GM19025 (cell line): ENCODE measurements at regions not wholly inside any gene's neighbourhood (a gene's known extent, or its start where the extent isn't known, plus 50 kb on each side); places are given as distances from the start of the nearest gene placed in this dataset.
A peak's percentile ranks its signal among the peaks of the same experiment; 100 is the strongest.

Experiments used
- ATAC-seq: cut with Tn5 transposase; IDR thresholded peaks from one replicate; pipeline ENCODE4 v1.9.1; 2021; ENCODE audit warnings: mild to moderate bottlenecking, low read depth, moderate library complexity; ENCODE audit not compliant: unreplicated experiment

DNA sequence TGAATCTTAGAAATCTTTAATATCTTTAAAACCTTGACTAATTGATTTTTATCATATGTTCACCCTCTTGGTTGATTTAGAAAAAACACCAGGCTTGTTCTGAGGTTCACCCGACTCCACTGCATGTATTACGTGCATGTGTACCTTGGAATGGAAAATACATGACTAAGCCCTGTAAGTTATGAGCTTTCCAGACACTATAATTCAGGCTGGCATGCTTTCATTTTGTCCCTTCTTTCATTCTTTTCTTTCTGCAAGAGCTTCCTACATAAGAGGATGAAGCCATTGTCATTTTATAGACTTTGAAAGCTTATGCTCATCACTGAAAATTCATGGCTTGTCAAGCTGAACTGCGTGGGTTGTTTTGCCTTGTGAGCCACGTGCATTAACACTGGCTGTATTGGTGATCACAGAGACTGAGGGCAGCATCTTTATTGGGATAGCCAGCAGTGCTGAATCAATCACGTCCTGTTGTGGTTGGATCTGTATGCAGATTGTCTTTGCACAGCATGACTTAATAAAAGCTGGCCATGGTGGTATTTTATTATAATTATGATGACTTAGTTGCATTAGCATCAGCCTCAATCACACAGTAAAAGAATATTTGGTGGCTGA, 141.9 kb downstream of the SLIT2 start:
- ATAC-seq = no peak

DNA sequence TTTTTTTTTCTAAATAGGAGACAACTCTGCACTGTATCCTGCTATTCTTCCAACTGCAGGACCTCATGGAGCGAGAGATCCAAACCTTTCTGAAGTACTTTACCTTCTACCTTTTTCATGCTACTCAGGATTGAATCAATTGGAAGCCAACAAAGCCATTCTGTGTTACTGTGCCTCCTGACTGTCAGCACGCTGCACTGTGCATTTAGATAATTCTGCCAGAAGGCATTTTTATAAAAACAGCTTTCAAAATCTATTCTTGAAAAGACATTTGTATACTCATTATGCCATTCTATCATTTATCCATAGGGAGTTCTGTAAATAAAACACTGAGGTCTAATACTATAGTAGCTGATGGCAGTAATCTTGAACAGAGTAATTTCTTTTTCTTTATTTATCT, 142.8 kb downstream of the SLIT2 start:
- ATAC-seq = no peak

DNA sequence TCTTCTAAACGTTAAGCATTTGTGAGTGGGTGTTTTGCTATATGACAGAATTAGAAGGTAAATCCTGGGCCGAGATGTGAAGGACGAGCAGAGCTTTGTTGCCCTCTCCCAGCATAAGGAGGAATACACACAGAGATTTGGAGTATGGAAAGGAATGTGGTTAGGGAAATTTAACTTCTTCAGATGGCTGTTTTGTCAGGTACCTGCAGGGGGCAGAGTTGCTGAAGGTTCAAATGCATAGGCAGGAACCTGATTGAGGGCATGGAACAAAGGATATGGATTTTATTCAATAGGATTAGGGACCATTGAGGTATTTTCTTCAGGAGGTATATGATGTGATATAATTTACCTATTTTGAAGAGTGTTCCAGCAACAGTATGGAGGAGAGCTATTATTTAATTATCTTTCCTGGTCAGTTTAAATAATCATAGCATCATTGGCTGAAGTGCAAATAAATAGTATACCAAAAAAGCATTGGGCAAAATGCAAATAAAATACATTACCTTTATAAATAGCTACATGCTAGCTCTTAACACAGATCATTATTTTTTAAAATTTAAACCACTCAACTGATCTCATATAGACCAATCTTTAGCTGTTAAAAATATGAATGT, 143.6 kb downstream of the SLIT2 start:
- no peak for ATAC-seq

DNA sequence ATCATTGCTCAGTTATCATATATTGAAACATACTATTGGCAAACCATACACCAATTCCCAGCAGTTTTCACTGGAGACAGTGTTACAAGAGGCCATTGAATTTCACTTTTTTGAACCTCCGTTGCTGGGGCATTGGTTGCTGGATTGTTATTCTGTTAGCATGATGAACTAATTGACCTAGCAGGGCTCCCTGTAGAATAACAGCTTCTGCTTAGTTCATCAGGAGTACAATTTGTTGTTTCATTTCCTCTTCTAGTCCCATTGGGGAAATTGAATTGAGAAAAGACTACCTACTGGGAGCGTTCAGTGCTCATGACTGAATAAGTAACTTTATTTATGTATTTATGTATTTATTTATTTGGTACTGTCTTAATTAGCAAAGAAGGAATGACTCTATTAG, 151.6 kb downstream of the SLIT2 start:
- no peak for ATAC-seq

DNA sequence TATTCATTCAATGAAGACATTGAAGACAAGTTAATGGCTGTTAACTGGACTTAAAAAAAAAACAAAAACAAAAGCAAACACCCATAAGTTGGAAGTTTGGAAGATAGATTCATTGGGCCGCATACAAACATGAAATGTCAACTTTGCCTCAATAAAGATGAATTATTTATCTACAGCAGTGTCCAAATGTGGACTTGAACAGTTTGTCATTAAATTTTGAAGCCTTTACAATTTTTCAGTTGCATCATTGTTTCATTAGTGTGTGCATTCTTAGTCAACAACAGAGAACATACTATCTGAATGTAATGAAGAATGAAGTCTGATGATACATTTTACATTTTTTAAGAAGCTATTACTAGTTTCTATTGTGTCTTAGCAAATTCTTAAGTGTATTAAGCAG, 152.1 kb downstream of the SLIT2 start:
- no peak for ATAC-seq

DNA sequence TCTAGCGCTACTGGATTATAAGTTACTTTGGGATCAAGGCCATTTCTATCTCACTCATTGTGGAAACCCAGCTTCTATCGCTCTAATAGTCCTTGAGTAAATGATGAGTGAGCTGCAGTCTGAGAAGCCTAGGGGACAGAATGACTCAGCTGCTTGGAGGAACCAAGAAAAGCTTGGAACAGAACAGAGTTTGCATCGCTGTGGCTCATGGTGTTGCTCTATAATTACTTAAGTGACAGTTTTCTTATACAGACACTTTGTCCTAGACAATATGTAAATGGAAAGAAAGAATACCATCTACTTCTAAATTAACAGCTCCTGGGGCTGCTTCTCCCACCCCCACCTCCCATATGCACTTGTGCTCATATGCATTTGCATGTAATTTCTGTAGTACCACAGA, 156.9 kb downstream of the SLIT2 start:
- no peak for ATAC-seq

DNA sequence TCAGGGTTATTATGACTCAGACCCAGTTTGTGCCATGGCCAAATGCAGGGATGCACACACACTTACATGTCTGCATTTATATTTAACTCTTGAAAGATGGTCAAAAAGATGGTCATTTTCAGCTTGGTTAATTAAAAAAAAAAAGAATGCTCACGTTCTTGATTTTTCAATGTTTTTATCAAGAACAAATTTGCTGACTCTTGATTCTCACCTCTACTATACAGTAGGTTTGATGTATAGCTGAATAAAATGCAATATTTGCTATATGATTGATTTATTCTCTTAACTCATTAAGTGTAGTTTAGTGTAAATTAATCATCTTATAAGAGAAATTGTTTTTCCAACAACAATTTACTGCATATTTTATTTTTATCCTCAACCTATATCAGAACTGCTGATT, 160.4 kb downstream of the SLIT2 start:
- no peak for ATAC-seq

DNA sequence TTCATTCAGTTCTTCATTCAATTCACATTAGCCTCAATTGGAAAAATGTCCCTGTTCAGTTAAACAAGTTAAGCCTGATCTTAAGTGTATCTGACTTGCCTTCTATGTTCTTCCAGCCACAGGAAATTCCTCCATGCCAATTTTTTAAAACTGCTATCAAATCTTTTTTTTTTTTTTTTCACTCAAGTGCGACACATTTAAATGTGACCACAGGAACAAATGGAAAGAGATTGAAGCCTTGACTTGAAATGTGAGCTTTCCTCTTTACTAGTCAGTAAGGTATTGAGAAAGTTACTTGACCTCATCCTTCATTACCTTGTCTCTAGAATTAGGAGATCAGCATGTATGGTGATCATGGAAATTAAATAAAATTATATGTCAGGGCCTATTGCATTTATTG, 165.1 kb downstream of the SLIT2 start:
- ATAC-seq = no peak

DNA sequence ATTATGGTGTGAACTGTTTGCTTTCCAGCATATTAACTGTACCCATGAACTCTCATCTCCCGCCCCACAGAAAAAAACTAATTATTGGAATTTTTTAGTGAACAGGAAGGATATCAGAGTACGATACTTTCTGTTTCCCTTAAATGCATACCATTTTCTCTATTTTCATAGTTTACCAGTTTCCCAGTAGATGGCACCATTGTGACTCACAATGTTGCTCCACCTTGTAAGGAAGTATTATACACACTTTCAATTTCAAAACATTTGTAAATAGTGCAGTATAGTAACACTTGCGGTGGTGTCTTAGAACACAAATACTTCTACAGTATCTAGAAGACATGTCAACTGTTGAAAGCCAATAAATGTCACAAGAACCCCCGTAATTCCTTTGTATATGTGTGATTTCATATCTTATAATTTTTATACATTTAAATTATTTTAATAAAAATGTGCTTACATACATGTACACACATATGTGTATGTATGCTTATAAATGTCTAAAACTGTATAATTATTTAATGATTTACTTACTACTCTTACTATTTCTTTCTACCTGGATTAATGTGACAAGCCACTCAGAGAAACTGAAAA, 167.3 kb downstream of the SLIT2 start:
- peak; percentile 94 for ATAC-seq

DNA sequence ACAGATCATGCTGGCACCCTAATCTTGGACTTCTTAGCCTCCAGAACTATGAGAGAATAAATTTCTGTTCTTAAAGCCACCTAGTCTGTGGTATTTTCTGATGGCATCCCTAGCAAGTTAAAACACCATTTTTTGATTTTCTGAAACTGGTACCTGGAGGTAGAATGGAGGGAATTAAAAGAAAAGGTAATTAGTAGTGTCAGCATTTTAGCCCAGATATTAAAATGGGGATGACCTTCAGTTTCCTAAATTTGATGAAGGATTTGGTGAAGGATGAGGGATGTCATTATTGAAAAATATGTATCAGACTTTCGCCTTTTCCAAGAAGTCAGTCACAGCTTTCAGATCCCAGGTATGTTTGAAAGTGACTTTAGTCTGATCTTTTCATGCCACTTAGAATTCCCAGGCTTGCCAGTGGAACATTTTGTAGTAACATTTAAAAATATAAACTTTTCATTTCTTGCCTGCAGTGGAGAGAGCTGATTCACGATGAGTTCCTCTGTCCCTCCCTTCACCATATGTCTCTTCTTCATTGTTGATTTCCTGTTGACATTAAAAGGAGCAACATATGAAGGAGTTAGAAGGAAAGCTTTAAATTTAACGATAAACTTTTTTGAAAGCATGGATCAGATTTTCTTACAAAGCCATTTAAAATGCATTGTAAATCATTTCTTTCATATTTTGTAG, 169.4 kb downstream of the SLIT2 start:
- ATAC-seq = no peak

DNA sequence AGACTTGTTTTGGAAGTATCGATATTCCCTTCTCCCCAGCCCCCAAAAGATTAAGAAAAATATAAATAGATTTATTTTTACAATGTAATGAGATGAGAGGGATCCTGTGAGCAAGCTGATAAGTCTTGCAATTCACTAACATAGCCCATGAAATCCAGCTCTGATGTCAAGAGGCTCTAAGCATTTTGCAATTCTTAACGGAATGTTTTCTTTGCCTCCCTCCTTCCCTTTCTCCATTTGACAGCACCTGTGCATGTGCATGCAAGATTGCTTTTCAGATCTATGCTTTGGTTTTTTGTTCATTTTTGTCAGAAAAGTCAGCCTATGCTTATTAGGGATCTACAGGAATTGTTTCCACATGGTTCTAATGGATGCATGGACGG, 169.9 kb downstream of the SLIT2 start:
- no peak for ATAC-seq

DNA sequence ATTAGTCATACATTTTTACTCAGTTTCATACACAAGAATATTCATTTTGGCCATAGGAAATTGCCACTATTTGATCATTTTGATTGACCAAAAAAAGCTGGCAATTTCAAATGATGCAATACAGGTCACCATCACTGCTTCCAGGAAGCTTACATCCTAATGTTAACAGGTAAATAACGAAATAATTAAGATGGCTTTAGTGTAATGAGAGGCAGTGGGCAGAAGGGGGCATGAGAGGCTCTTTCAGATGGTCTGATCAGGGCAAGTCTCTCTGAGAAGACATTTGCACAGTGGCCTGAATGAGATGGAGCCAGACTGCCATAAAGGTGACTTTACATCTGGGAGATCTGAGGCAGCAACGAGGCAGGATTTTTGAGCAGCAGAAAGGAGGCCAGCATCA, 170.7 kb downstream of the SLIT2 start:
- no peak for ATAC-seq

DNA sequence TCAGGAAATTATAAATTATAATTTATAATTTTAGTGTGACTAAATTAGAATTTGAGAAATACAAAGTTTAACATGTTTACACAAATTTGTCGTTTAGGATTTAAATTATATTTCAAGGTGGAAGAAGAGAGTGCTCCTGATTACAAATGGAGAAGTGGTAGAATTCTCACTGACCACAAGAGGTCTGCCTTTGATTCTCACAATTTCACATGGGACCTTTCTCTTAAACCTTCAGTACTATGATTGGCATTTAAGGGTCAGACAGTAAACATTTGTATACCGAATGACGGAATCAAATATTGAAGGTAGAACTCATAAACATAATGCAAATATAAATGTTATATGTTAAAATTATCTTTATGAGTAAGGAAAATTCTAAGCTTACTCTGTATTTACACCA, 171.7 kb downstream of the SLIT2 start:
- no peak for ATAC-seq

DNA sequence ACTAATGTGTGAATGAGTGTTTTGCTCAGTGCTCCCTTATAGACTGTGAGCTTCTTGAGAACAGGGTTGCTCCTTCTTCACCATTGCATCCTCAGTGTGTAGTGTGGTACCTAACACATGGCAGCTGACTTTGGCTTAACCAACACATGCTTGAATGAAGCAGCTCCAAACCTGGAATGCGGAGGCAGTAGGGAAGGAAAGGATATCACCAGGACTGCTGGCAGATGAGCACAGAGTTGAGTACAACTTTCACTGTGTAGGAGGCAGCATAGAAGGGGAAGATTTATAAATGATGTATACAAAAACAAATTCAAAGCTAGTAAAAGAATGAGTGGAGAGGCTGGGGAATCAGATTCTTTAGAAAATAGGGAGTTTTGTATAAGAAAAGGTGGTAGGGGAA, 174.3 kb downstream of the SLIT2 start:
- ATAC-seq = no peak

DNA sequence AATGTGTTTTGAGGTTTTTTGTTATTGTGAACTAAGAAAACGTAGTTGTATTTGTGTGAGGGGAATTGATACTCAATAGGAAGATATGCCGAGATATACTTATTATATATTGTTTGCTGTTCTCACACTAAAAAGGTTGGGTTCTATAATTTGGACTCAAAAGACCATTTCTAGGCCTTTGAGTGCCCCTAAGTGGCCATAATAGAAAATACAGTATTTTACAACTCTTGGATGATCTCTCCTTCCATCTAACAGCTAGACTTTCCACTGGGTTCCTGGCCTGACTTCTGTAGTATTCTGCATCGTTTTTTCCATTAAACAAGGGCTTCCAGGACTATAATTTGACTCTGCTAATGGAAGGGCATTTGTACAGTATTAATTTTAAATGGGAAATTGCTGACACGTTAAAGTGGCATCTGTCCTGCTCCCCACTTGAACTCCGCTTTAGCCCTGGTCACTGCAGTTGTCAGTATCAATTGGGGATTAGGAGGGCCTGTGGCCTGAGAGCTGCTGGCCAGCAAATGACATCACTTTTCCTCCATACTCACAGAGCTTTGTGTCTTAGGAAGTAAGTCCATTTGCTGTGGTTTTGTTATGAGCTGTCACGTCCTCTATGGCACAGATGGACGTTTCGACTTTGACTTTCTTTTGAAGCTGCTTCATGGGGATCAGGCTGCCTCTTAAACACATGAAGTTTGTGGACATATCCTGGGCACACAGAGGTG, 176.9 kb downstream of the SLIT2 start:
- ATAC-seq = no peak

DNA sequence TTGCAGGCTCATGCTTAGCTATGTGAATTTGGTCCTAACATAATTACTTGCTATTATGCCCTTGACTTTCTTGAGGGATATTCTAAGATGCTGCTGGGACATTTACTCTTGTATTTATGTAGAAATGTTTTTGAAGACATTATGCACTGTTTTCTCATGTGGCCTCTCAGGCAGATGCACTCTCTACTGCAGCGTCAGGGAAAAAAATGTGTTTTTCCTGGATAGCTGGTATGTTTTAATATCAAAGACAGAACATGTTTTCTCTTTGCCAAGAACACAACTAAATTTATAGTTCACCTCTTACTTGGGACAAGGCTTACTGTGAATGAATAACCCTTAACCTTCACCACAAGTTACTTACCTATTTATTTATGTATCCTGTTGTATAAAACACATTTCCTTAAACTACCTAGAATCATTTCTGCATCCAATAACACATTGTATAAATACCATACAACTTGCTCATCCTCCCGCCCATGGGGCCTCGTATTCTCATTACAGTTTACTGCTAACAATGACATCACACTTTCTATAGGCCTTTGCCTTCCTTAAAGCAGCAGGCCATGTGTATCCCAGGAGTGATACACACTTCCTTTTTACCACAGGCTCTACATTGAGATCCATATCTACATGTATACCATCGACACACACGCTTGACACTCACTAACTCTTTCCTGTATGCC, 178.7 kb downstream of the SLIT2 start:
- ATAC-seq = no peak

DNA sequence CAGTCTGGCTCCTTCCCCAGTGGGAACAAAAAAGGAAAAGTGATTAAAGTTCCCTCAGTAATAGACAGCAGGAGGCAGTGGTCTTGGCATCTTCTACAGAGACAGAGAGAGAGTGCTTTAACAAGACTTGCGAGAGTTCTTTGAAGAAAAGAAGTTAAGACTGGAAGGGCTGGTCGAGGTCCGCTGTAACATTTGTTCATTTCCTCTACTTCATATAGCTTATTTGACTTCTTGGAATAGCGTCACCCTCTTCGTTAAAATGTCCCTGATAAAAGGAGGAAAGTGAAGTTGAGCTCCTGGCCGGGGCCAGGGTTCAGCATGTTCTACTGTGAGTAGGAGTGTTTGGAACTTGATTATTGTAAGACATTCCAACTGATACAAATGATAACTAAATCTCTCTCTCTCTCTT, 179.8 kb downstream of the SLIT2 start:
- ATAC-seq = no peak

DNA sequence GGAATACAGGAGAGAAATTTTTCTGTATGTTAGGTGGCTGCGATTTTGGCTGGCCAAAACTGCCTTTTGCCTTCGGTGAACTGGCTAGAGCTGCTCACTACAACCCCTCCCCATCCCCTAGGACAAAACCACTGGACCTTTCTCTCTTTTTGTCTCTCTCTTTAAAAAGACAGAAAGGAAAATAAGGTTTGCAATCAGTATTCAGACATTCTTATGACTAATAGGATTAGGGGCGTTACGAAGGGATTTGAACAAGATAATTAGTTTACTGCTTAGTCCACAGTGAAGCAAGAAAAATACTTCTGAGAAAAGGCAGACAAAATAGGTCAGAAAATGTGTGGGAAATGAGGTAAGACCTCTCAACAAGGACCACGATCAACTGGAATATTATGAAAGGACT, 180.4 kb downstream of the SLIT2 start:
- ATAC-seq = no peak

DNA sequence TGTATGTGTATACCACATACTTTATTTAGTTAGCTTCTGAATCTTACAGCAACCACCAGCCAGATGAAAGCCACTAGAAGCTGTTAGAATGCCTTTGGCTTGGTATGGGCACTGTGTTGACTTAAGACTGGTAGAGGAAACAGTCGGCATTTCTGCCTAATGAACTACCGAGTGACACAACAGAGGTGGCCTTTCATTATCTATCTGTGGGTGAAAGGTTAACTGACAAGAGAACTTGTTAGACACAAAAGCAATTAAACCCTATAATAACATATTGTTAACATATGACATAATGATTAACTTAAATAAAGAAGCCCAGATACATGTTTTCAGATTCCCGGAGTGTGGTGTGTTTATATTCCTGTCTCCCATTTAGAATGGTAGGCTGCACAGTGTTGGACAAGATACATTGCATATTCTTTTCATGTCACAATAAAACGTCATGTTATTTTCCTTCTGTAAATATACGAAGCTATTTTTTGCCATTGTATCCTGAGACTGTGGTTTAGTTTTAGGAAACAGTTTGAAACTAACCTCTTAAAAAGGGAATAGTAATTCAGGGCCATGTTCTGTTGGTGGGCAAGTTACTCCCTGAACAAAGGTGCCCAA, 181.5 kb downstream of the SLIT2 start:
- no peak for ATAC-seq

DNA sequence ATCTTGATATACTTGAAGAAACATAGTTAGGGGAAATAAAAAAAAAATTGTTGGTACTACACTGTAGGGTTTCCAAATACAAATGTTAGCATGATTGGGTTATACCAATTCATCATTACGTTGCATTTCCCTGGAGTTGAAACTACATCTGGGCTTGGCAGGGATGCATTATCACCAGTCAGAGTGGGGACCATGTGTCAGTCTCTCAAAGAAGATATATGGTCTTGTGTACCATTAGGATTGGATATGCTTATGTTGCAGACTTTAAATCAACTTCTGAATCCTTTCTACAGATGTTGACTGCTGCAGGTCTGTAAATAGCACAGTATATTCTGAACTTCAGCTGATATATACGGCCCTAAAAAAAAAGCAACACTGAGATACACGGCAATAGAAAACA, 188.5 kb downstream of the SLIT2 start:
- ATAC-seq = no peak
